Activated naive CD4-positive, alpha-beta T cell treated with anti-CD3 and anti-CD28 coated beads, Interleukin-2, amount 50 U/mL, for 72 hours (primary cell): ENCODE measurements at regions not wholly inside any gene's neighbourhood (a gene's known extent, or its start where the extent isn't known, plus 50 kb on each side); places are given as distances from the start of the nearest gene placed in this dataset.
A peak's percentile ranks its signal among the peaks of the same experiment; 100 is the strongest.

Experiments
- ATAC-seq, 2 donors: fragments of 150-1000 bp; cut with Tn5 transposase; 2 replicates each; pipeline ENCODE4 v1.10.0; 2021; ENCODE audit warnings: mild to moderate bottlenecking in 2 of 2, moderate library complexity in 2 of 2
- DNase-seq, 2 donors: peaks; one replicate each; pipeline ENCODE4 v3.0.0; 2021 to 2022; ENCODE audit warnings: low spot score in 2 of 2
- H3K27ac Mint-ChIP-seq, 2 donors: one replicate each; pipeline ENCODE4 v1.8.0; 2022; ENCODE audit warnings: mild to moderate bottlenecking in 2 of 2, mixed read lengths in 2 of 2
- H3K36me3 Mint-ChIP-seq, 2 donors: one replicate each; pipeline ENCODE4 v1.8.0; 2022; ENCODE audit warnings: mixed read lengths in 2 of 2
- H3K9me3 Mint-ChIP-seq, 2 donors: one replicate each; pipeline ENCODE4 v1.8.0; 2022; ENCODE audit warnings: mixed read lengths in 2 of 2

DNA sequence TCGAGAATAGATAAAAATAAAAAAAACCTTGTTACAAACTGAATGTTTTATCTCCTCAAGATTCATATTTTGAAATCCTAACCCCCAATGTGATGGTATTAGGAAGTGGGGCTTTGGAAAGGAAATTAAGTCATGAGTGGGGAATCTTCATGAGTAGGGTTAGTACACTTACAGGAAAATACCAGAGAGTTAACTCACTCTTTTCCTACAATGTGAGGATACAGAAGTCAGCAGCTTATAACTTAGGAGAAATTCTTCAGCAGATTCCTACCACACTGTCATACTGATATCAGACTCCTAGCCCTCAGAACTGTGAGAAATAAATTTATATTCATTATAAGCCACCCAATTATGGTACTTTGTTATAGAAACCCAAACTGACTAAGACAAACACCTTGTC is 453.1 kb downstream of the GBE1 start:
- DNase-seq (no peak), ATAC-seq (no peak)
- Mint-ChIP-seq H3K27ac (no peak overlapping the region), H3K9me3 (no peaks in the 10 kb centered on the region), H3K36me3 (no peaks in the 10 kb centered on the region)

DNA sequence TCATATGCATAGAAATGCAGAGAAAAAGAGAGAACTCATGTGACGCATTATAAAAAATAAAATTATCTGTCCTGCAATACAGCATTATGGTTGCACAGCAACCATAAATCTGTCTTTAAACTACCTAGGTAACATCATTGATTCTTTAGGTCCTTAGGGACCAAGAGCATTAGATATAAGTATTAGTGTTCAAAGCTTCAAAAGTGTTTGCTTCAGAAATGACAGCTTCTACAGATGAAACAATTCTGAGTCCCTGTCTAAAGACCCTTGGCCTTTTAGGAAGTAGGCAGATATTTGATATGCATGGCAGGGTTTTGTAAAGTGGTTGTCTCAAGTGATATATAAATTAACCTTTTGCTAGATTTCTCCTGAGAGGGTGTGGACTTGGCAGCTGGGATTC is 454.2 kb downstream of the GBE1 start:
- Mint-ChIP-seq H3K27ac (no peak overlapping the region), H3K36me3 (no peaks in the 10 kb centered on the region), H3K9me3 (no peaks in the 10 kb centered on the region)
- DNase-seq (no peak), ATAC-seq (no peak)

DNA sequence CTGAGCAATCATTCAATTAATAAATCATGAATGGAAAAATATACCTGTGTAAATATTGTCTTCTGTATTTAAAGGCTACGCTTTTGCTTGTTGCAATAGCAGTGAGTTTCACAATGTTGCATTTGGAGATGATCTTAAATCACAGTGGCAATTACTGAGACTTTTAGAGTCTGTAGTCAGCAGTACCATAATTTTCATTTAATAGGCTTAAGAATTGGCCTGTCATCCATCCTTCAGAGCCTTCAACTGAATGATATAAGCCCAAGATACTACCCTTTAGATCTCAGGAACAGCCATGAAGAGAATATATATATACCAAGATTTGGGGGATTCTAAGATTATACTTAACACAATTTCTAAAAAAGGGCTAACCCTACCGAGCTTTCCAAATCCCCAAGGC is 458.1 kb downstream of the GBE1 start:
- H3K36me3 Mint-ChIP-seq, result no peaks in the 10 kb centered on the region
- DNase-seq, result no peak
- peaks cover 3 to 4% of the 10 kb centered on the region in 2 donors for H3K9me3 Mint-ChIP-seq
- H3K27ac Mint-ChIP-seq, result no peak overlapping the region
- no peak for ATAC-seq

DNA sequence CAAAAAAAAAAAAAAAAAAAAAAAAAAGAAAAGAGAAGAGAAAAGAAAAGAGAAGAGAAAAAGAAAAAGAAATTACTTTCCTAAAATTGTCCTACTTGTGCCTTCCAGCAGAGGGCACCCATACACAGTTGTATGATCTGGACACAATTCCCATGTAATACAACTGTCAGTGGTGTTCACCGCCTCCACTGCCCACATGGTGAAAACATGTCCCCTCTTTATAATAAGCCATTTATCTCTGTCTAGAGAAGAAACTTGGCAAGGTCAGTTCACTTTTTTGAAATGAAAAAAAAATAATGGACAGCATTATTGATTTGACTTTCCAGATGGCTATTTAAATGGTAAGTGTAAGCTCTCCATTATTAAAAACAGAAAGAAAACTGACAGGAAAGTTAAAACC is 459.4 kb downstream of the GBE1 start:
- H3K27ac Mint-ChIP-seq, result no peak overlapping the region
- peak in 1 of 2 donors; percentile 16 for DNase-seq
- H3K9me3 Mint-ChIP-seq, result peaks cover 3 to 9% of the 10 kb centered on the region in 2 donors
- no peak for ATAC-seq
- no peaks in the 10 kb centered on the region for H3K36me3 Mint-ChIP-seq

DNA sequence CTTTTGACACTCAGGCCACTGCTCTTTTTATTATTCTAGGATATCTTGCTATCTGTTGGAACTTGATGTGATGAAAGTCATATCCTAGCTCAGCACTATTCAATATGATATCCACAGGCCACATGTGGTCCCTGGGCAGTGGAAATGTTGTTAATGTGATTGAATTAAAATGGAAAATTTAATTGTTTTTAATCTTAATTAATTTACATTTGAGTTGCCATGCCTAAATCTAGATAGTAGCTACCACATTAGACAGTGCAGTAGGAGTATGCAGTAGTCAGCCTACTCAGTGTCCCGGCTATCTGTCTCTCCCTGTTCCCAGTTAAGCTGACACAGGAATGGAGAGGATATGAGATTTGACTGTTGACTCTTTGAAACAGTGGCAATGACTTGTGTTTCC is 460.2 kb downstream of the GBE1 start:
- no peak overlapping the region for H3K27ac Mint-ChIP-seq
- H3K36me3 Mint-ChIP-seq, result no peaks in the 10 kb centered on the region
- peaks cover 8 to 12% of the 10 kb centered on the region in 2 donors for H3K9me3 Mint-ChIP-seq
- no peak for DNase-seq
- ATAC-seq, result no peak

DNA sequence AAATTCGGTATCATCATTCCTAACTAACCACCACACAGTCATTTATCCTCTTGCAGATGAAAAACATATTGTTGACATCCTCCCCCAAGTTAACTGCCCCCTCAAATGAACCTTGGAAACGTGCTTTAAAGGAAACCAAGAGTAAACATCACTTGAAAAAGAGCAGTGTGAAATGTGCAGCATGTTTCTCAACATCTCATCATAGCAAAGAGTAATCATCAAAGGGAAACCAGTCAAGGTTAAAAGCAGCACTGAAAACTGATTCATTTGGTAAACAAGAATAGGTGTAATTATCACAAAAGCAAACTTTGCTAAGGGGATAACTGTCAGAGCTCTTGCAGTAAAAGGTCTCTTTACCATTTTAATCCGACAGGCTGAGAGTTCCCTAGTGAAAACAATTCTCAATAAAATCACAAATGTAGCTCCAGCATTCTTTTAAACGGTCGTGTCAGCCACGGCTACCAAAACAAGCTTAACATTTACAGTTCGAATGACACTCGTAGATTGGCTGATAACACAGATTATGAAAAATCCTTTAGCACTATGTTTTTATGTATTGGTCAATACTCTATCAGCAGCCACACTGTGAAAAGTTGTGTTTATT is 461.0 kb downstream of the GBE1 start:
- no peak for ATAC-seq
- peaks cover 11 to 15% of the 10 kb centered on the region in 2 donors for H3K9me3 Mint-ChIP-seq
- no peak overlapping the region for H3K27ac Mint-ChIP-seq

DNA sequence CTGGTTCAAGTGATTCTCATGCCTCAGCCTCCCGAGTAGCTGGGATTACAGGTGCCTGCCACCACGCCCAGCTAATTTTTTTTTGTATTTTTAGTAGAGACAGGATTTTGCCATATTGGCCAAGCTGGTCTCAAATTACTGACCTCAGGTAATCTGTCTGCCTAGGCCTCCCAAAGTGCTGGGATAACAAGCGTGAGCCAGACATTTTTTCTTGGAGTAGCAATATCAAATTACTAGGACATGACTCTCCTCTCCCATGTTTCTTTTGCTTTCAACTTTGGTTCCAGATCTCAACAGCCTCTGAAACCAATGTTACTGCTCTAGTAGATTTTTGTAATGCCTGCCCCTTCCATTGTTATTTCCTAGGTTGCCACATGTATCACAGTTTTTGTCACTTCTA is 462.0 kb downstream of the GBE1 start:
- Mint-ChIP-seq H3K36me3 (no peaks in the 10 kb centered on the region), H3K9me3 (peaks cover 11 to 15% of the 10 kb centered on the region in 2 donors), H3K27ac (no peak overlapping the region)
- no peak for DNase-seq
- no peak for ATAC-seq

More for the DNA sequence above, 461.0 kb downstream of the GBE1 start:
- no peak for DNase-seq
- no peaks in the 10 kb centered on the region for H3K36me3 Mint-ChIP-seq

DNA sequence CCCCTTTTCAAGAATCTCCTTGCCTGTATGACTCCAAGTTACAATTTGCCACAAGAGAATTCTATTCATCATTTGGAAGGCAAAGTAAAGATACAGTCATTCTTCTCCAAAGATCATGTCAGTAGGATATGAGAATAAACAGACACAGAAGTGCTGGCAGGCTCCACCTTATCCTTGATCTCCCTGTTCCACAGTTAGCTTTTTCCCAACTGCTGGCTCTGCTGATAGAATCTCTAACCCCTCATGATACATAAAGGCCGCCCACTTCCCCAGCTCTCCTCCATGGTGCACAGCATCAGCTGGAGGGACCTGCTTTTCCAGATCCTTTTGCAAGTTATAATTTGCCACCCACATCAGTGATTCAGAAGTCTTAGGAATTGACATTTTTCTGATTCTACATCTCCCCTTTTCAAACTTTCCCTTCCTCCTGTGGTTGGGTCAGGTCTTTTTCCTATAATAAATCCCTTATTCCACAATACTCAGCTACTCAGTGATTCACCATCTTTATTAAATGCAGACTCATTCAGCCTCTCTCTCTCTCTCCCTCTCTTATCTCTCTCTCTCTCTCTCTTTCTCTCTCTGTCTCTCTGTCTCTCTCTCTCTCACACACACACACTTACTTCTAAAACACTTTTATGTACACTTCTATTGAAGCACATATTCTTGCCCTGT is 465.4 kb downstream of the GBE1 start:
- ATAC-seq (no peak), DNase-seq (no peak)
- no peaks in the 10 kb centered on the region for H3K36me3 Mint-ChIP-seq
- no peak overlapping the region for H3K27ac Mint-ChIP-seq
- H3K9me3 Mint-ChIP-seq, result peaks cover 11 to 15% of the 10 kb centered on the region in 2 donors

DNA sequence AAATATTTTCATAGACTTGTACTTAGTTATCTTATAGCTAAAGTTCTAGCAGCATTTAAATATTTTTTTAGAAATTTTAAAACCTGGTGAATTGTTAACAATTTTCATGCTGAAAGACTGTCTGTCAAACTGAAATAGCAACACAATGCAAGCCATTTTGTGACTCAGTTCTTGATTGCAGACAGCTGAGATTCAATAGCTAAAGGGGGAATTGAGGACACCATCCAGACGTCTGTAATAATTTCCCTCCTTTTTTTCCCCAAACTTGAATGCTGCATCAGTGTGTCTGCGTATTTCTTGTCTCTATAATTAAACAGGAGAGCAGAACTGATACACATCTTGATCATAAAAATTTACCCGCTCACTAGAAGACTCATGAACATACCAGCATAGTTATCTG is 468.3 kb downstream of the GBE1 start:
- DNase-seq (no peak), ATAC-seq (no peak)
- no peak overlapping the region for H3K27ac Mint-ChIP-seq
- no peaks in the 10 kb centered on the region for H3K36me3 Mint-ChIP-seq
- peaks cover 7 to 10% of the 10 kb centered on the region in 2 donors for H3K9me3 Mint-ChIP-seq

DNA sequence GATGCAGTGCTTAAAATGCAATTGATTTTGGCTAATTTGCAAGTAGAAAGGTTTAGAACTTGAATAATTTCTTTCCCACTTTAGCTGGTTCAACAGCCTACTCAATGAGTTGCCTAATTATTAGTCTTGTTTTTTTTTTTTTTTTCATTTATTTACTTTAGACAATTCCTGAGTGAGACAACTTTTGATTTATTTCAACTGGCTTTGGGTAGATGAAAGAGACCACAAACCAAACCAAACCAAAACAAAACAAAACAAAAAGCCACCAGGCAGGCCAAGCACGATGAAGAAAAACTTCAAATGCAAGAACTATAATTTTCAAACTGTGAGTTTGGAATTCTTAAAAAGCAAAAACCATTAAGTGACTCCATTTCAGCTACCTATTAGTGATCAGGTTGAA is 469.9 kb downstream of the GBE1 start:
- DNase-seq, result no peak
- no peak for ATAC-seq
- peaks cover 6 to 7% of the 10 kb centered on the region in 2 donors for H3K9me3 Mint-ChIP-seq
- no peak overlapping the region for H3K27ac Mint-ChIP-seq
- H3K36me3 Mint-ChIP-seq, result no peaks in the 10 kb centered on the region

DNA sequence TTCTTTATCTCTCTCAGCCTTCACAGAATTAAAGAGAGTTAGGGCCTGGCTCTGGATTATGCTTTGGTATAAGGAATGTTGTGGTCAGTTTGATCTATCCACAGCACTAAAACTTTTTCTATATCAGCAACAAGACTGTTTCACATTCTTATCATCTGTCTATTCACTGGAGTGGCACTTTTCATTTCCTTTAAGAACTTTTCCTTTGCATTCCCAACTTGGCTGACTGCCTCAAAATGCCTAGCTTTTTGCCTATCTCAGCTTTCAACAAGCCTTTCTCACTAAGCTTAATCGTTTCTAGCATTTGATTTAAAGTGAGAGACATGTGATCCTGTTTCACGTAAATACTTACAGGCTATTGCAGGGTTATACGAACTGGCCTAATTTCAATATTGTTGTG is 471.8 kb downstream of the GBE1 start:
- Mint-ChIP-seq H3K9me3 (no peaks in the 10 kb centered on the region), H3K27ac (no peak overlapping the region), H3K36me3 (no peaks in the 10 kb centered on the region)
- DNase-seq, result no peak
- no peak for ATAC-seq

DNA sequence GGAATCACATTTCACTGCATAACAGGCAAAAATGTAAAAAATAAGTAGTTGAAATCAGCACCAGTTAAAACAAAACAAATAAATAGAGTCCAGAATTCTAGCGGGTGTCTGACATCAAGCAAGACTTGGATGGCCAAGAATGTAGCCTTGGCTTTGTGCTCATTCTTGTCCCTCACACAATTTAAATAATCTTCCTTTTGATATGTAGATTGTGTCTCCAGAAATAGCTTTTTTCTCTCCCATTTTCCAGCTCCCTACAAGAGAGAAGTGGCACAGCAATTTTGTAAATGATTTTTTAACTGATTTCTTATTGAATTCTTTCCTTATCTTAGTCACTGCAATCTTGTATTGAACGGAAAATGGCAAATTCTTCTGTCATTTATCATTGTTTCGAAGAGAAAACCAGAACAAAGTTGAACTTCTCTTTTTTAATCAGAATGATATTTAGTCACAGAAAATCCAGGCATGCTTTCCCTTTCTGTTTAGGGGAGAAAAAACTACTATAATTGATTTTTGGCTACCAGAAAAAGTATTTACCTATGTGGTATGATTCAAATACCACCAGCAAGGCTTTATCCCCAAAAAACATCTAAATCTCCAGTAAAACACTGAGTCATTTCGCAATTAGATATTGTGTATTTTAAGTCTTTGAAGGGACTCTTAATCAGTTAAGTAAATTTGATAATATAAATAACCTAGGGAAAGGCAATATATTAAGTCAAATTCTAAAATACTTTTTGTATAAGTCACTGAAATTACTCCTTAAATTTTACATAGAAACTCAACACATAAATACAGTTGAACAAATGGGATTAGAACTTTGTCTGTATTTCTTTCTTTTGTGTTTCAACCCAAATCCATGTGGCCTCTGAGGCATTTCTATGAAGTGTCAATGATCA is 481.7 kb downstream of the GBE1 start:
- DNase-seq (no peak), ATAC-seq (no peak)
- no peaks in the 10 kb centered on the region for H3K36me3 Mint-ChIP-seq
- no peak overlapping the region for H3K27ac Mint-ChIP-seq
- peaks cover 10 to 12% of the 10 kb centered on the region in 2 donors for H3K9me3 Mint-ChIP-seq

DNA sequence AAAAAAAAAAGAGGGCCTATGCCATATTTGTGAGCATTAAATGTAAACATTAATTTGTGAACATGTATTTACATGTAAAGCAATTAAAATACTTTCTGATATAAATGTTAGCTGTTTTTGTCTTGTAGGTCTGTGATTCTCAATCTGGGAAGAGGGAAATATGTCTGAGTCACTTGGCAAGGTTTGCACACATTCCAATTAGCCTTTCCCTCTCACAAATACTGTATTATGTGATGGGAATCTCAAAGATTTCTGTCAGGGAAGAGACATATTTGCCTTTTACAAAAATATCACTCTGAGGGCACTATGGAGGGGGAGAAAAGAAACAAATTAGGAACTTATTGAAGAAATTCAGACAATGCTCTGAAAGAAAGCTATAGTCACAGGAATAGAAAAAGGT is 483.6 kb downstream of the GBE1 start:
- no peaks in the 10 kb centered on the region for H3K36me3 Mint-ChIP-seq
- no peak overlapping the region for H3K27ac Mint-ChIP-seq
- ATAC-seq (no peak), DNase-seq (no peak)
- peaks cover 10 to 12% of the 10 kb centered on the region in 2 donors for H3K9me3 Mint-ChIP-seq

DNA sequence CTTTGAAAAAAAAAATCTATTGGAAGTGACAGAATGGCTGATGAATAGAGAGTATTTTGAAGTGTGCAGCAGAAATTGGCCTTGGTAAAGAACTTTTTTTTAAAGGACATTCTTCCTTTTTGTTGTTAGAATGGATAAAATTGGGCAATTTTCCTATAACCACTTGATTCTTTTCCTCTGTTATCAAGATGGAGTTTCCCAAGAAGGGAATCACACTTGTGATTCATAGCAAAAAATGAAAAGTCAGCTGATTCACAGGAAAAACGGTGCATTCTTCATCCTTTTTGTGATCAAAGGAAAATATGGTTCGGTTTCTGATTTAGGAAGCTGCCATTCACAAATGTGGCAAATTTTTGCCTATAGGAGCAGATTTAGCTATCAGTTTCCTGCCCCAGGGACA is 486.8 kb downstream of the GBE1 start:
- ATAC-seq, result no peak
- H3K36me3 Mint-ChIP-seq, result no peaks in the 10 kb centered on the region
- H3K9me3 Mint-ChIP-seq, result peaks cover 0 to 6% of the 10 kb centered on the region in 2 donors
- no peak for DNase-seq
- H3K27ac Mint-ChIP-seq, result no peak overlapping the region

DNA sequence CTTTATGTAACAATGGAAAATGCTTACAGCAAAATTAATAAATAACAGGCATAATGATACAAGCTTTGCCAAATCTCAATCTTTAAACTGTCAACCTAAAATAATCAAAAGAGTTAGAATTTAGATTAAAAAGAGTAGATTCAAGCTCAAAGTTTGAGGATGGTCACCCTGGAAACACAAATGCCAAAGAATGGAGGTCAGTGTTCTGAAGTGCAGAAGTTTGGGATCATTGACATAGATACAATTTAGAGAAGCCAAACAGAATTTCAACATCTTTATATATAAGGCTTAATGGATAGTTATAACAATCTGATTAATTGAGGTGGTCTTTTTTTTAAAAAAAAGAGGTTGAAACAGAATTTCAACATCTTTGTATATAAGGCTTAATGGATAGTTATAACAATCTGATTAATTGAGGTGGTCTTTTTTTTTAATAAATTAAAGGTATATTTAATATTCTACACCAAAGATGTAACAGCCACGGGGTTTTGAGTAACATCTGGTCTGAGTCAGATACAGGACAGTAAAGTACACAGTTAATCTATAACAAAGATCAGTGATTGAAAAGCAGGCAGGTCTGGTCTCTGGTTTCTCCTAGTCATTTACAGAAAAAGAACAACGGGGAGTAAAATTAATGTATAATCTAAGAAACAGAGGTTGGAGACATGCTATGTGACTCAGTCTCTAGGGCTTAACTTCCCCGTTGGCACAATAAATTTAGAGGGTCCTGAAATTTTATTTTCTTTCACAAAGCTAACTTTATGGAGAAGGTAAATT is 490.7 kb downstream of the GBE1 start:
- H3K27ac Mint-ChIP-seq, result no peak overlapping the region

DNA sequence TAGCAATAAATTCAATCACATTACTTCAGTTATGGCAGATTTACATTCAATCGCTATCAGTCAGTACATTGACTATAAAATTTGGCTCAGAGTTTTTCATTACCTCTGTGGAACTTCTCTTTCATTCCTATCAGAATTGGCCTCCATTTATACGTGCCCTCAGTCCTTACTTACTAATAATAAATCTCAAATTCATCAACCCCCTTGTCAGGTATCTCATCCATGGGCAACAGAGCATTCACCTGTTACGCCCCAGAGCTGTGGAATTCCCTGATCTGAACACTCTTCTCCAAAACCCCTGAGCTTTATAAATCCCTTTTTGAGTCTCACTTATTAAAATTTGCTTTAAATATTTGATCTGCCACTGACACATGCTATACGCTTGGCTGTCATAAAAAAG is 492.9 kb downstream of the GBE1 start:
- Mint-ChIP-seq H3K27ac (no peak overlapping the region), H3K9me3 (peaks cover 0 to 12% of the 10 kb centered on the region in 2 donors), H3K36me3 (no peaks in the 10 kb centered on the region)
- ATAC-seq, result no peak
- no peak for DNase-seq

More for the DNA sequence above, 490.7 kb downstream of the GBE1 start:
- DNase-seq (no peak), ATAC-seq (no peak)
- no peaks in the 10 kb centered on the region for H3K36me3 Mint-ChIP-seq
- peaks cover 0 to 12% of the 10 kb centered on the region in 2 donors for H3K9me3 Mint-ChIP-seq

DNA sequence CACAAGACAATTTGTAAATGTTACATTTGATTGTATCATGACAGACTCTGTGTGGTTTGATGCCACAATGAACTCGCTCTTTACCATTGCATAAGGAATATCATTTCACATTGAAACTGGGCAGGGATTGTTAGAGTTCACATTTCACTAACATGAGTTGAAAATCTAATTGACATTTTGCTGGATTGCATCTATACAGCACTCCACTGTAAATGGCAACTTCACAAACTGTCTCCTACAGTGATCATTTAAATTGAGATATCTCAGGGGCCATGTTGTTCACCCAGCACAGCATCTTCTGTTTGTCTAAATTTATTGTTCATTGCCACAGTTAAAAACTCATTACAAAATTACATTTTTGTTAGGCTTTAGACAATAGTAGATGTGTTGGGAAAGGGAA is 499.4 kb downstream of the GBE1 start:
- ATAC-seq, result no peak
- Mint-ChIP-seq H3K36me3 (no peaks in the 10 kb centered on the region), H3K27ac (no peak overlapping the region), H3K9me3 (peaks cover 0 to 5% of the 10 kb centered on the region in 2 donors)
- no peak for DNase-seq
